ENCODE measurements at regions not wholly inside any gene's neighbourhood (a gene's known extent, or its start where the extent isn't known, plus 50 kb on each side); places are given as distances from the start of the nearest gene placed in this dataset.

DNA sequence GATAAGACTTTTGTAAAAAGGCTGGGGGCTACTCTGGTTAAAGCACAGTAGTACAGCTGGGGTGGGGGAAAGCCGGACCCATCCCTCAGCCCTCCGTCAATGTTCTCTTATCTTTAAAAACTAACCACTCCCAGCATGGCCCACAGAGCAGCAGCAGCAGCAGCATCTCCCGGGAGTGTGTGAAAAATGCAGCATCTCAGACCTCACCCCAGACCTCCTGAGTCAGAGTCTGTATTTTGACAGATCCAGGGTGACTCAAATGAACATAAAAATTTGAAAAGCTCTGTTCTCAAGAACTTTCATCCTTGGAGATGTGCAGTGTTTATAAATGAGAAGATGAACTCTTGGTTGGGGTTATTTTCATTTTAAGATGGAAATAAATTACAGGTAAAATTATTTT lies 277.7 kb upstream of the ECI2 start:
- no peak for FAIRE-seq
- Histone ChIP-seq H3K4me1 (ENCODE audit: control insufficient read depth, extremely low read depth, insufficient read depth, low read length) (no peaks in the 10 kb centered on the region), H3K4me3 (replicated peaks in 1 of 3; ENCODE audit: insufficient read depth in 1 of 3, low read depth in 1 of 3, low read length in 3 of 3) (no peak overlapping the region), H4K20me1 (replicated peaks; ENCODE audit: control insufficient read depth, extremely low read depth, insufficient read depth, low read length) (no peaks in the 10 kb centered on the region), H3K9me3 (replicated peaks; ENCODE audit: control insufficient read depth, insufficient read depth, low read length) (no peaks in the 10 kb centered on the region), H3K9ac (replicated peaks; ENCODE audit: extremely low read depth, insufficient read depth, low read length) (no peak overlapping the region), H3K9me1 (replicated peaks; ENCODE audit: control insufficient read depth, extremely low read depth, insufficient read depth, low read length) (no peaks in the 10 kb centered on the region), H3K27me3 (ENCODE audit: control insufficient read depth in 2 of 2, insufficient read depth in 2 of 2, low read length in 2 of 2) (no peaks in the 10 kb centered on the region), H2AFZ (ENCODE audit: low read depth, low read length) (no peak overlapping the region), H3K27ac (ENCODE audit: insufficient read depth, low read depth, low read length) (no peak overlapping the region), H3K4me2 (ENCODE audit: insufficient read depth, low read length) (no peak overlapping the region), H3K36me3 (ENCODE audit: control insufficient read depth in 2 of 2, extremely low read depth in 1 of 2, insufficient read depth in 2 of 2, low read length in 2 of 2) (no peaks in the 10 kb centered on the region), H3K79me2 (ENCODE audit: control insufficient read depth, insufficient read depth, low read length) (no peaks in the 10 kb centered on the region)
- TF ChIP-seq MYC (IDR thresholded peaks at IDR 0.05; ENCODE audit: low read depth, low read length) = no peak
- TF ChIP-seq, protein P1, sequence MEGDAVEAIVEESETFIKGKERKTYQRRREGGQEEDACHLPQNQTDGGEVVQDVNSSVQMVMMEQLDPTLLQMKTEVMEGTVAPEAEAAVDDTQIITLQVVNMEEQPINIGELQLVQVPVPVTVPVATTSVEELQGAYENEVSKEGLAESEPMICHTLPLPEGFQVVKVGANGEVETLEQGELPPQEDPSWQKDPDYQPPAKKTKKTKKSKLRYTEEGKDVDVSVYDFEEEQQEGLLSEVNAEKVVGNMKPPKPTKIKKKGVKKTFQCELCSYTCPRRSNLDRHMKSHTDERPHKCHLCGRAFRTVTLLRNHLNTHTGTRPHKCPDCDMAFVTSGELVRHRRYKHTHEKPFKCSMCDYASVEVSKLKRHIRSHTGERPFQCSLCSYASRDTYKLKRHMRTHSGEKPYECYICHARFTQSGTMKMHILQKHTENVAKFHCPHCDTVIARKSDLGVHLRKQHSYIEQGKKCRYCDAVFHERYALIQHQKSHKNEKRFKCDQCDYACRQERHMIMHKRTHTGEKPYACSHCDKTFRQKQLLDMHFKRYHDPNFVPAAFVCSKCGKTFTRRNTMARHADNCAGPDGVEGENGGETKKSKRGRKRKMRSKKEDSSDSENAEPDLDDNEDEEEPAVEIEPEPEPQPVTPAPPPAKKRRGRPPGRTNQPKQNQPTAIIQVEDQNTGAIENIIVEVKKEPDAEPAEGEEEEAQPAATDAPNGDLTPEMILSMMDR (IDR thresholded peaks at IDR 0.05; ENCODE audit: extremely low read depth in 1 of 2, insufficient read depth in 1 of 2, low read depth in 1 of 2, low read length in 2 of 2) = no peak
- TF ChIP-seq POLR2A (IDR thresholded peaks at IDR 0.05; ENCODE audit: low read depth, low read length) = no peak
- no peak for TF ChIP-seq EZH2 (IDR thresholded peaks at IDR 0.05; ENCODE audit: borderline replicate concordance, low read depth, low read length, severe bottlenecking)
- TF ChIP-seq FOS (IDR thresholded peaks at IDR 0.05; ENCODE audit: borderline replicate concordance, insufficient read depth, low read length) = no peak
- no peak for TF ChIP-seq JUN (IDR thresholded peaks at IDR 0.05; ENCODE audit: borderline replicate concordance, insufficient read depth, insufficient read length, low read depth)
- no peak for TF ChIP-seq POLR2AphosphoS5 (IDR thresholded peaks at IDR 0.05; ENCODE audit: insufficient read depth, low read depth, low read length)
- TF ChIP-seq, protein P2, sequence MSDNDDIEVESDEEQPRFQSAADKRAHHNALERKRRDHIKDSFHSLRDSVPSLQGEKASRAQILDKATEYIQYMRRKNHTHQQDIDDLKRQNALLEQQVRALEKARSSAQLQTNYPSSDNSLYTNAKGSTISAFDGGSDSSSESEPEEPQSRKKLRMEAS (IDR thresholded peaks at IDR 0.05; ENCODE audit: insufficient read depth, insufficient read length) = no peak
- no peak for TF ChIP-seq GATA2 (IDR thresholded peaks at IDR 0.05; ENCODE audit: insufficient read depth, insufficient read length, low read depth, low read length)
- ChIA-PET POLR2A (no interaction called here), CTCF (interaction anchor here (0.7 kb wide), 1 partner anchor 899 kb away, joined by 3 read pairs; no protein-coding TSS in a partner anchor)
- no peak for DNase-seq (ENCODE audit: low read depth, low spot score)
- dilution Hi-C loops (cut with MboI; ENCODE audit: extremely low pct_ligation_motif_present, low sequenced_read_pairs) (no loop called here), intact Hi-C loops (cut with micrococcal nuclease) (no loop called here)
- no TSS peak for BruUV-seq (replicated peaks)
